K562 (cell line): ENCODE measurements at regions not wholly inside any gene's neighbourhood (a gene's known extent, or its start where the extent isn't known, plus 50 kb on each side); places are given as distances from the start of the nearest gene placed in this dataset.

Experiments
- C11orf30 ChIP-seq: fragments of 450-650 bp; IDR thresholded peaks from 2 replicates; pipeline ENCODE4 v1.6.1; 2016; ENCODE audit warnings: low read depth, mild to moderate bottlenecking
- CBFA2T3 ChIP-seq: fragments of 450-650 bp; IDR thresholded peaks from 2 replicates; pipeline ENCODE4 v1.6.1; 2017
- EP400 ChIP-seq: fragments of 450-650 bp; IDR thresholded peaks from 2 replicates; pipeline ENCODE4 v1.6.1; 2017; ENCODE audit warnings: antibody characterized with exemption, mild to moderate bottlenecking, moderate library complexity
- FOXA3 ChIP-seq, 2 experiments: fragments of 450-650 bp in 1 of 2; sonication (generic) in 1 of 2; formaldehyde crosslinking; IDR thresholded peaks in 1 of 2; conservative IDR thresholded peaks in 1 of 2; 2 replicates each; pipeline versions ENCODE4 v1.4.0 to v1.8.0; 2020 to 2022; ENCODE audit warnings: mild to moderate bottlenecking in 2 of 2, missing genetic modification reagents in 1 of 2
- ILF3 ChIP-seq: fragments of 450-650 bp; IDR thresholded peaks from 2 replicates; pipeline ENCODE4 v1.6.1; 2018; ENCODE audit warnings: antibody characterized with exemption, mild to moderate bottlenecking, moderate library complexity, borderline replicate concordance
- MEF2A ChIP-seq: IDR thresholded peaks from 2 replicates; pipeline ENCODE4 v1.6.1; 2011; ENCODE audit warnings: low read depth, mild to moderate bottlenecking, low read length, moderate library complexity; ENCODE audit not compliant: control insufficient read depth
- NR4A1 ChIP-seq, 2 experiments: fragments of 250-450 bp in 1 of 2; fragments of 450-650 bp in 1 of 2; sonication (Bioruptor Pico) in 1 of 2; IDR thresholded peaks; 2 replicates each; pipeline versions ENCODE4 v1.4.0 to v1.6.1; 2016 to 2020; ENCODE audit warnings: mild to moderate bottlenecking in 2 of 2, missing compliant biosample characterization in 1 of 2, missing genetic modification characterization in 1 of 2, moderate library complexity in 1 of 2
- NRF1 ChIP-seq, 2 experiments: fragments of 450-650 bp; IDR thresholded peaks in 1 of 2; conservative IDR thresholded peaks in 1 of 2; 2 replicates each; pipeline ENCODE4 v1.6.1; 2014; ENCODE audit warnings: mild to moderate bottlenecking in 2 of 2
- RCOR1 ChIP-seq, 2 experiments: IDR thresholded peaks; 2 replicates each; pipeline ENCODE4 v1.6.1; 2012; ENCODE audit warnings: low read depth in 2 of 2, low read length in 2 of 2, borderline replicate concordance in 1 of 2, improper control_type of control experiment in 1 of 2
- TCF7L2 ChIP-seq: fragments of 150-350 bp; IDR thresholded peaks from 2 replicates; pipeline ENCODE4 v1.6.1; 2016; ENCODE audit warnings: low read depth, mild to moderate bottlenecking, low read length, moderate library complexity
- ZNF263 ChIP-seq: sonication (generic); formaldehyde crosslinking; IDR thresholded peaks from 2 replicates; pipeline ENCODE4 v1.8.0; 2022; ENCODE audit warnings: mild to moderate bottlenecking, missing genetic modification reagents, borderline replicate concordance
- ZNF445 ChIP-seq: fragments of 250-450 bp; sonication (Bioruptor Pico); IDR thresholded peaks from 2 replicates; pipeline ENCODE4 v1.4.0; 2020; ENCODE audit warnings: low read depth, mild to moderate bottlenecking, moderate library complexity
- TF ChIP-seq, protein P1 (sequence below): IDR thresholded peaks from 2 replicates; pipeline ENCODE4 v1.6.1; 2014; ENCODE audit warnings: antibody characterized with exemption
- TF ChIP-seq, protein P2 (sequence below): fragments of 450-650 bp; IDR thresholded peaks from 2 replicates; pipeline ENCODE4 v1.6.1; 2018; ENCODE audit warnings: mild to moderate bottlenecking, low read depth; ENCODE audit not compliant: partially characterized antibody
- TF ChIP-seq, protein P3 (sequence below): fragments of 450-650 bp; formaldehyde crosslinking; IDR thresholded peaks from 2 replicates; pipeline ENCODE4 v1.4.0; 2020; ENCODE audit warnings: mild to moderate bottlenecking, moderate library complexity
- TF ChIP-seq, protein P4 (sequence below): fragments of 250-450 bp; sonication (Bioruptor Pico); IDR thresholded peaks from 2 replicates; pipeline ENCODE4 v1.5.0; 2020; ENCODE audit warnings: mild to moderate bottlenecking
- TF ChIP-seq, protein P5 (sequence below): conservative IDR thresholded peaks from 2 replicates; pipeline ENCODE4 v1.6.1; 2011; ENCODE audit warnings: low read depth, mild to moderate bottlenecking, low read length; ENCODE audit not compliant: control insufficient read depth
- TF ChIP-seq, protein P6 (sequence below): fragments of 250-450 bp; sonication (Bioruptor Pico); IDR thresholded peaks from 2 replicates; pipeline ENCODE4 v1.8.0; 2022; ENCODE audit warnings: inconsistent platforms, mild to moderate bottlenecking, moderate library complexity, borderline replicate concordance

DNA sequence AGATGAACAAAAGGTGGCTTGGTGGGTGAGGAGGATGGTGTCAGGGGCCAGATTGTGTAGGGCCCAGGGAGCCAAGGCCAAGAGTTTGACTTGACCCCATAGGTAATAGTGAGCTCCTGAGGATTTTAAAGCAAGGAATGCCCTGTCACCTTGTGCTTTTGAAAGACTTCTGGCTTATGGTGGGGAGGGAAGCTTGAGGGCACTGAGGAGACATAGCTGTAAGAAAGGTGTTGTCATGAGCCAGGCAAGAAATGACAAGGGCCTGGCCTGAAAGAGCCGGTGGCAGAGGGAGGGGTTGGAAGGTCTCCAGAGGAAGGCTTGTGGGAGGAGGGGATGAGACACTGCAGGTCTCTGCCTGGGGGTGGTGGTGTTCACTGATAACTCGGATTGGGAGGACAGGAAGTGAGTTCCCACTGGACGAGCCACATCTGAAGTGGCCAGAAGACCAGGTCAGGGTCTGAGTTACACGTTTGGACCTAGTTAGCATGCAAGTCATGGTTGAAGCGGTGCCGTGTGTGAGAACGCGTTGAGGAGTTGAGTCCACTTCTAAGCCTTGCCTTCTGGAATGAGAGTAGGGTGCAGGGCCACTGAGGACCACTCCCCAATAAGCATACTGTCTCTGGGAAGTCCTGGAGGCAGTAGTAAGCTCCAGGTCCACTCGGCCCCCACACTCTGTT, 64.3 kb downstream of the TET3 start (continued):
- TF ChIP-seq, protein P1, sequence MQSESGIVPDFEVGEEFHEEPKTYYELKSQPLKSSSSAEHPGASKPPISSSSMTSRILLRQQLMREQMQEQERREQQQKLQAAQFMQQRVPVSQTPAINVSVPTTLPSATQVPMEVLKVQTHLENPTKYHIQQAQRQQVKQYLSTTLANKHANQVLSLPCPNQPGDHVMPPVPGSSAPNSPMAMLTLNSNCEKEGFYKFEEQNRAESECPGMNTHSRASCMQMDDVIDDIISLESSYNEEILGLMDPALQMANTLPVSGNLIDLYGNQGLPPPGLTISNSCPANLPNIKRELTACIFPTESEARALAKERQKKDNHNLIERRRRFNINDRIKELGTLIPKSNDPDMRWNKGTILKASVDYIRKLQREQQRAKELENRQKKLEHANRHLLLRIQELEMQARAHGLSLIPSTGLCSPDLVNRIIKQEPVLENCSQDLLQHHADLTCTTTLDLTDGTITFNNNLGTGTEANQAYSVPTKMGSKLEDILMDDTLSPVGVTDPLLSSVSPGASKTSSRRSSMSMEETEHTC, result no peak
- TF ChIP-seq ZNF445 (CRISPR knock-in tag), result no peak
- TF ChIP-seq, protein P2, sequence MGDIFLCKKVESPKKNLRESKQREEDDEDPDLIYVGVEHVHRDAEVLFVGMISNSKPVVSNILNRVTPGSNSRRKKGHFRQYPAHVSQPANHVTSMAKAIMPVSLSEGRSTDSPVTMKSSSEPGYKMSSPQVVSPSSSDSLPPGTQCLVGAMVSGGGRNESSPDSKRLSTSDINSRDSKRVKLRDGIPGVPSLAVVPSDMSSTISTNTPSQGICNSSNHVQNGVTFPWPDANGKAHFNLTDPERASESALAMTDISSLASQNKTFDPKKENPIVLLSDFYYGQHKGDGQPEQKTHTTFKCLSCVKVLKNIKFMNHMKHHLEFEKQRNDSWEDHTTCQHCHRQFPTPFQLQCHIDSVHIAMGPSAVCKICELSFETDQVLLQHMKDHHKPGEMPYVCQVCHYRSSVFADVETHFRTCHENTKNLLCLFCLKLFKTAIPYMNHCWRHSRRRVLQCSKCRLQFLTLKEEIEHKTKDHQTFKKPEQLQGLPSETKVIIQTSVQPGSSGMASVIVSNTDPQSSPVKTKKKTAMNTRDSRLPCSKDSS, result no peak
- no peak for TF ChIP-seq ILF3
- no peak for TF ChIP-seq TCF7L2
- TF ChIP-seq EP400, result peak; percentile 70
- TF ChIP-seq NR4A1 (CRISPR knock-in tag; IDR thresholded peaks at IDR 0.05), result 0 out of 2 replicates have a peak, but pooled peaks have one; percentile 63
- peak; percentile 65; the same call in 1 of the 2 replicates for TF ChIP-seq NR4A1 (tag; IDR thresholded peaks at IDR 0.05)
- TF ChIP-seq CBFA2T3, result peak; percentile 95
- TF ChIP-seq NRF1 (conservative IDR thresholded peaks at IDR 0.05 in 1 of 2, IDR thresholded peaks at IDR 0.05 in 1 of 2), result peak in 1 of 2 experiments; percentile 11; a peak in 1 of 4 replicates
- TF ChIP-seq ZNF263 (CRISPR knock-in tag), result no peak
- TF ChIP-seq, protein P3, sequence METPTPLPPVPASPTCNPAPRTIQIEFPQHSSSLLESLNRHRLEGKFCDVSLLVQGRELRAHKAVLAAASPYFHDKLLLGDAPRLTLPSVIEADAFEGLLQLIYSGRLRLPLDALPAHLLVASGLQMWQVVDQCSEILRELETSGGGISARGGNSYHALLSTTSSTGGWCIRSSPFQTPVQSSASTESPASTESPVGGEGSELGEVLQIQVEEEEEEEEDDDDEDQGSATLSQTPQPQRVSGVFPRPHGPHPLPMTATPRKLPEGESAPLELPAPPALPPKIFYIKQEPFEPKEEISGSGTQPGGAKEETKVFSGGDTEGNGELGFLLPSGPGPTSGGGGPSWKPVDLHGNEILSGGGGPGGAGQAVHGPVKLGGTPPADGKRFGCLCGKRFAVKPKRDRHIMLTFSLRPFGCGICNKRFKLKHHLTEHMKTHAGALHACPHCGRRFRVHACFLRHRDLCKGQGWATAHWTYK, result peak; percentile 86
- peak; percentile 79 for TF ChIP-seq C11orf30
- peak; percentile 71 to 92; a peak in 3 of 4 replicates for TF ChIP-seq RCOR1 (IDR thresholded peaks at IDR 0.05; ENCODE audit: borderline replicate concordance in 1 of 2, low read depth in 2 of 2, low read length in 2 of 2)
- TF ChIP-seq, protein P4, sequence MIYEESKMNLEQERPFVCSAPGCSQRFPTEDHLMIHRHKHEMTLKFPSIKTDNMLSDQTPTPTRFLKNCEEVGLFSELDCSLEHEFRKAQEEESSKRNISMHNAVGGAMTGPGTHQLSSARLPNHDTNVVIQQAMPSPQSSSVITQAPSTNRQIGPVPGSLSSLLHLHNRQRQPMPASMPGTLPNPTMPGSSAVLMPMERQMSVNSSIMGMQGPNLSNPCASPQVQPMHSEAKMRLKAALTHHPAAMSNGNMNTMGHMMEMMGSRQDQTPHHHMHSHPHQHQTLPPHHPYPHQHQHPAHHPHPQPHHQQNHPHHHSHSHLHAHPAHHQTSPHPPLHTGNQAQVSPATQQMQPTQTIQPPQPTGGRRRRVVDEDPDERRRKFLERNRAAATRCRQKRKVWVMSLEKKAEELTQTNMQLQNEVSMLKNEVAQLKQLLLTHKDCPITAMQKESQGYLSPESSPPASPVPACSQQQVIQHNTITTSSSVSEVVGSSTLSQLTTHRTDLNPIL (CRISPR knock-in tag), result no peak
- TF ChIP-seq, protein P5, sequence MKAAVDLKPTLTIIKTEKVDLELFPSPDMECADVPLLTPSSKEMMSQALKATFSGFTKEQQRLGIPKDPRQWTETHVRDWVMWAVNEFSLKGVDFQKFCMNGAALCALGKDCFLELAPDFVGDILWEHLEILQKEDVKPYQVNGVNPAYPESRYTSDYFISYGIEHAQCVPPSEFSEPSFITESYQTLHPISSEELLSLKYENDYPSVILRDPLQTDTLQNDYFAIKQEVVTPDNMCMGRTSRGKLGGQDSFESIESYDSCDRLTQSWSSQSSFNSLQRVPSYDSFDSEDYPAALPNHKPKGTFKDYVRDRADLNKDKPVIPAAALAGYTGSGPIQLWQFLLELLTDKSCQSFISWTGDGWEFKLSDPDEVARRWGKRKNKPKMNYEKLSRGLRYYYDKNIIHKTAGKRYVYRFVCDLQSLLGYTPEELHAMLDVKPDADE, result peak; percentile 82; the same call in 1 of the 2 replicates
- no peak for TF ChIP-seq MEF2A
- no peak for TF ChIP-seq FOXA3 (CRISPR knock-in tag; conservative IDR thresholded peaks at IDR 0.05 in 1 of 2, IDR thresholded peaks at IDR 0.05 in 1 of 2)
- TF ChIP-seq, protein P6, sequence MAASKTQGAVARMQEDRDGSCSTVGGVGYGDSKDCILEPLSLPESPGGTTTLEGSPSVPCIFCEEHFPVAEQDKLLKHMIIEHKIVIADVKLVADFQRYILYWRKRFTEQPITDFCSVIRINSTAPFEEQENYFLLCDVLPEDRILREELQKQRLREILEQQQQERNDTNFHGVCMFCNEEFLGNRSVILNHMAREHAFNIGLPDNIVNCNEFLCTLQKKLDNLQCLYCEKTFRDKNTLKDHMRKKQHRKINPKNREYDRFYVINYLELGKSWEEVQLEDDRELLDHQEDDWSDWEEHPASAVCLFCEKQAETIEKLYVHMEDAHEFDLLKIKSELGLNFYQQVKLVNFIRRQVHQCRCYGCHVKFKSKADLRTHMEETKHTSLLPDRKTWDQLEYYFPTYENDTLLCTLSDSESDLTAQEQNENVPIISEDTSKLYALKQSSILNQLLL, result no peak
